Gastroesophageal sphincter (tissue), 3 donors: ENCODE measurements at regions not wholly inside any gene's neighbourhood (a gene's known extent, or its start where the extent isn't known, plus 50 kb on each side); places are given as distances from the start of the nearest gene placed in this dataset.

Source experiments
- CTCF ChIP-seq, 4 experiments: fragments of 200-600 bp in 2 of 4; fragments of 450-650 bp in 2 of 4; sonication (generic) in 1 of 4; IDR thresholded peaks; one replicate each; pipeline ENCODE4 v1.5.1; 2017 to 2019; ENCODE audit warnings: antibody characterized with exemption in 4 of 4, mild to moderate bottlenecking in 2 of 4, moderate library complexity in 2 of 4
- EP300 ChIP-seq: sonication (generic); formaldehyde crosslinking; IDR thresholded peaks from one replicate; pipeline ENCODE4 v1.6.1; 2017; ENCODE audit warnings: antibody characterized with exemption, mild to moderate bottlenecking
- POLR2A ChIP-seq, 2 donors: fragments of 450-650 bp; IDR thresholded peaks; one replicate each; pipeline ENCODE4 v1.6.1; 2017; ENCODE audit warnings: antibody characterized with exemption in 2 of 2, mild to moderate bottlenecking in 2 of 2, moderate library complexity in 1 of 2
- POLR2AphosphoS5 ChIP-seq: sonication (generic); formaldehyde crosslinking; IDR thresholded peaks from one replicate; pipeline ENCODE4 v1.6.1; 2017; ENCODE audit warnings: antibody characterized with exemption

GRCh38 chr4:4675641-4676040 is 133.8 kb upstream of the STX18 start:
- TF ChIP-seq CTCF (IDR thresholded peaks at IDR 0.05) (no peak), EP300 (no peak), POLR2A (IDR thresholded peaks at IDR 0.05) (no peak), POLR2AphosphoS5 (no peak)
